Keratinocyte (primary cell): ENCODE measurements at regions not wholly inside any gene's neighbourhood (a gene's known extent, or its start where the extent isn't known, plus 50 kb on each side); places are given as distances from the start of the nearest gene placed in this dataset.

ENCODE experiments used
- EZH2 ChIP-seq: IDR thresholded peaks from one replicate; pipeline ENCODE4 v1.6.1; 2012; ENCODE audit warnings: inconsistent platforms, mild to moderate bottlenecking, low read length, moderate library complexity
- TF ChIP-seq, protein P1 (sequence below), 3 experiments: IDR thresholded peaks in 1 of 3; conservative IDR thresholded peaks in 1 of 3; optimal IDR thresholded peaks in 1 of 3; 2 replicates in 2 of 3; 3 replicates in 1 of 3; pipeline versions ENCODE3 to v1.5.1; 2011; ENCODE audit warnings: low read length in 3 of 3, mild to moderate bottlenecking in 3 of 3, moderate library complexity in 2 of 3, control low read depth in 1 of 3, inconsistent platforms in 1 of 3; ENCODE audit not compliant: insufficient read depth in 2 of 3; ENCODE audit errors: extremely low read depth in 1 of 3

DNA sequence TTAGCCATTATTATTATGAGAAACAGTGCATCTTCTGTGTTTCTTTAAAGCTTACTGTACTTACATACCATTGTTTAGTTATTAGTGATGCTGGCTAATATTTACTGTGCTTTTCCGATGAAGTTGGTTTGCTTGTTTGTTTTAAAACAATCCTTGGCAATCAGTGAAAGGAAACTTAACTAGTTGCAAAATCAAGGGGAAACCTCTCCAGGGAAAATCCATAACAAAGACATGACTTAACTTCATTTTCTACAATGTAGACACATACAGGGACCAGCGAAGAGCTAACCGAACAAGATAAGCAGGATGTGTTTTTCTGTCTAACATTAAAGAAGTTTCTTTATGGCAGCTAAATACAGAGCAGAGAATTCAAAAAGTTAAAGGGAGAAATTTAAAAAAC, 102.5 kb upstream of the PARP11 start:
- TF ChIP-seq, protein P1, sequence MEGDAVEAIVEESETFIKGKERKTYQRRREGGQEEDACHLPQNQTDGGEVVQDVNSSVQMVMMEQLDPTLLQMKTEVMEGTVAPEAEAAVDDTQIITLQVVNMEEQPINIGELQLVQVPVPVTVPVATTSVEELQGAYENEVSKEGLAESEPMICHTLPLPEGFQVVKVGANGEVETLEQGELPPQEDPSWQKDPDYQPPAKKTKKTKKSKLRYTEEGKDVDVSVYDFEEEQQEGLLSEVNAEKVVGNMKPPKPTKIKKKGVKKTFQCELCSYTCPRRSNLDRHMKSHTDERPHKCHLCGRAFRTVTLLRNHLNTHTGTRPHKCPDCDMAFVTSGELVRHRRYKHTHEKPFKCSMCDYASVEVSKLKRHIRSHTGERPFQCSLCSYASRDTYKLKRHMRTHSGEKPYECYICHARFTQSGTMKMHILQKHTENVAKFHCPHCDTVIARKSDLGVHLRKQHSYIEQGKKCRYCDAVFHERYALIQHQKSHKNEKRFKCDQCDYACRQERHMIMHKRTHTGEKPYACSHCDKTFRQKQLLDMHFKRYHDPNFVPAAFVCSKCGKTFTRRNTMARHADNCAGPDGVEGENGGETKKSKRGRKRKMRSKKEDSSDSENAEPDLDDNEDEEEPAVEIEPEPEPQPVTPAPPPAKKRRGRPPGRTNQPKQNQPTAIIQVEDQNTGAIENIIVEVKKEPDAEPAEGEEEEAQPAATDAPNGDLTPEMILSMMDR (optimal IDR thresholded peaks at IDR 0.05 in 1 of 3, IDR thresholded peaks at IDR 0.05 in 1 of 3, conservative IDR thresholded peaks at IDR 0.05 in 1 of 3; ENCODE audit: extremely low read depth in 1 of 3, insufficient read depth in 2 of 3, low read length in 3 of 3), result no peak
- TF ChIP-seq EZH2, result no peak
